ENCODE measurements at regions not wholly inside any gene's neighbourhood (a gene's known extent, or its start where the extent isn't known, plus 50 kb on each side); places are given as distances from the start of the nearest gene placed in this dataset.

DNA sequence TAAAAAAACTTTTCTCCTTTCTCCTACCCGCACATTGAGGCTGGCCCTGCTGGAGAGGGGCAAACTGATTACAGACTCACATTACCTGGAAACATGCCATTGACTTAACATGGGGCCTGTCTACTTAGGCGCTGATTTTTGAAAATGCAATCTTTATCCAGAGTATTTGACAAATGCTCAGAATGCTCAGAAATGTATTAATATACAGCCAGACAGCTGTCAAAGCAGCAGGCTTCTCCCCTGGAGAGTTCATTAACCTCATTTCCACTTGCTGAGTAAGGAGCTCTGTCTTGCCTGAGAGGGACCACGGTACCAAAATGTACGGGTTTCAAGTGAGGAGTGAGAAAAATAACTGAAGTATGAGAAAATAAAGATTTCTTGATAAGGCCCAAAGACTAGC is 95.7 kb downstream of the PAX1 start:
- TF ChIP-seq, protein P1, sequence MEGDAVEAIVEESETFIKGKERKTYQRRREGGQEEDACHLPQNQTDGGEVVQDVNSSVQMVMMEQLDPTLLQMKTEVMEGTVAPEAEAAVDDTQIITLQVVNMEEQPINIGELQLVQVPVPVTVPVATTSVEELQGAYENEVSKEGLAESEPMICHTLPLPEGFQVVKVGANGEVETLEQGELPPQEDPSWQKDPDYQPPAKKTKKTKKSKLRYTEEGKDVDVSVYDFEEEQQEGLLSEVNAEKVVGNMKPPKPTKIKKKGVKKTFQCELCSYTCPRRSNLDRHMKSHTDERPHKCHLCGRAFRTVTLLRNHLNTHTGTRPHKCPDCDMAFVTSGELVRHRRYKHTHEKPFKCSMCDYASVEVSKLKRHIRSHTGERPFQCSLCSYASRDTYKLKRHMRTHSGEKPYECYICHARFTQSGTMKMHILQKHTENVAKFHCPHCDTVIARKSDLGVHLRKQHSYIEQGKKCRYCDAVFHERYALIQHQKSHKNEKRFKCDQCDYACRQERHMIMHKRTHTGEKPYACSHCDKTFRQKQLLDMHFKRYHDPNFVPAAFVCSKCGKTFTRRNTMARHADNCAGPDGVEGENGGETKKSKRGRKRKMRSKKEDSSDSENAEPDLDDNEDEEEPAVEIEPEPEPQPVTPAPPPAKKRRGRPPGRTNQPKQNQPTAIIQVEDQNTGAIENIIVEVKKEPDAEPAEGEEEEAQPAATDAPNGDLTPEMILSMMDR (IDR thresholded peaks at IDR 0.05; ENCODE audit: low read depth, low read length, missing input control), result no peak
- no peak for TF ChIP-seq RXRA (IDR thresholded peaks at IDR 0.05)
- TF ChIP-seq, protein P2, sequence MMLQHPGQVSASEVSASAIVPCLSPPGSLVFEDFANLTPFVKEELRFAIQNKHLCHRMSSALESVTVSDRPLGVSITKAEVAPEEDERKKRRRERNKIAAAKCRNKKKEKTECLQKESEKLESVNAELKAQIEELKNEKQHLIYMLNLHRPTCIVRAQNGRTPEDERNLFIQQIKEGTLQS (IDR thresholded peaks at IDR 0.05), result no peak
- TF ChIP-seq, protein P3, sequence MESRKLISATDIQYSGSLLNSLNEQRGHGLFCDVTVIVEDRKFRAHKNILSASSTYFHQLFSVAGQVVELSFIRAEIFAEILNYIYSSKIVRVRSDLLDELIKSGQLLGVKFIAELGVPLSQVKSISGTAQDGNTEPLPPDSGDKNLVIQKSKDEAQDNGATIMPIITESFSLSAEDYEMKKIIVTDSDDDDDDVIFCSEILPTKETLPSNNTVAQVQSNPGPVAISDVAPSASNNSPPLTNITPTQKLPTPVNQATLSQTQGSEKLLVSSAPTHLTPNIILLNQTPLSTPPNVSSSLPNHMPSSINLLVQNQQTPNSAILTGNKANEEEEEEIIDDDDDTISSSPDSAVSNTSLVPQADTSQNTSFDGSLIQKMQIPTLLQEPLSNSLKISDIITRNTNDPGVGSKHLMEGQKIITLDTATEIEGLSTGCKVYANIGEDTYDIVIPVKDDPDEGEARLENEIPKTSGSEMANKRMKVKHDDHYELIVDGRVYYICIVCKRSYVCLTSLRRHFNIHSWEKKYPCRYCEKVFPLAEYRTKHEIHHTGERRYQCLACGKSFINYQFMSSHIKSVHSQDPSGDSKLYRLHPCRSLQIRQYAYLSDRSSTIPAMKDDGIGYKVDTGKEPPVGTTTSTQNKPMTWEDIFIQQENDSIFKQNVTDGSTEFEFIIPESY (IDR thresholded peaks at IDR 0.05), result no peak
- TF ChIP-seq RAD21 (IDR thresholded peaks at IDR 0.05), result no peak

Measured in liver (tissue), 3 donors.